Right lobe of liver (tissue), 6 donors: ENCODE measurements at regions not wholly inside any gene's neighbourhood (a gene's known extent, or its start where the extent isn't known, plus 50 kb on each side); places are given as distances from the start of the nearest gene placed in this dataset.
"Not testable (repeated sequence)": the region's sequence is repeated elsewhere in the genome, so short reads cannot be mapped to it uniquely, and the experiment has no call there.

Experiments used
- ATAC-seq, 4 donors: fragments of 200-7000 bp; cut with Tn5 transposase; one replicate each; pipeline ENCODE4 v1.9.1; 2020; ENCODE audit warnings: mild to moderate bottlenecking in 4 of 4, moderate library complexity in 4 of 4
- DNase-seq, 3 donors: peaks; one replicate each; pipeline ENCODE4 v3.0.0-alpha.2; 2020
- H3K27ac ChIP-seq, 3 donors: fragments of 200-600 bp; one replicate each; pipeline ENCODE4 v1.8.0; 2022
- H3K27me3 ChIP-seq, 2 donors: fragments of 200-600 bp; one replicate each; pipeline ENCODE4 v1.8.0; 2022
- H3K36me3 ChIP-seq, 4 donors: fragments of 200-600 bp; sonication (generic) in 1 of 4; one replicate each; pipeline versions ENCODE4 v1.5.1 to v1.8.0; 2017 to 2022; ENCODE audit warnings: control low read depth in 1 of 4
- H3K4me1 ChIP-seq, 4 donors: fragments of 200-600 bp; sonication (generic) in 1 of 4; one replicate each; pipeline versions ENCODE4 v1.5.1 to v1.8.0; 2017 to 2022; ENCODE audit warnings: control low read depth in 1 of 4
- H3K4me3 ChIP-seq, 3 donors: fragments of 200-600 bp; one replicate each; pipeline ENCODE4 v1.8.0; 2022
- H3K9me3 ChIP-seq, 4 donors: fragments of 200-600 bp; sonication (generic) in 1 of 4; one replicate each; pipeline versions ENCODE4 v1.5.1 to v1.8.0; 2017 to 2022; ENCODE audit warnings: control low read depth in 1 of 4
- POLR2A ChIP-seq: fragments of 450-650 bp; IDR thresholded peaks from one replicate; pipeline ENCODE4 v1.6.1; 2017; ENCODE audit warnings: antibody characterized with exemption, mild to moderate bottlenecking
- WGBS: methylation state at CpG from one replicate; pipeline ENCODE4 v1.1.6; 2018; ENCODE audit warnings: low coverage, low lambda C conversion rate; ENCODE audit not compliant: insufficient coverage; ENCODE audit errors: missing lambda C conversion rate; 5-methylcytosine and 5-hydroxymethylcytosine counted together
- intact Hi-C, 2 donors: fragments of 100-400 bp; cut with DNase I; formaldehyde crosslinking; loops; one replicate each; pipeline versions ENCODE4 v1.11.2 to v1.14.1; 2022
- TF ChIP-seq, protein P1 (sequence below), 4 donors: fragments of 200-600 bp in 3 of 4; fragments of 450-650 bp in 1 of 4; IDR thresholded peaks; one replicate each; pipeline versions ENCODE4 v1.5.1 to v1.8.0; 2016 to 2022; ENCODE audit warnings: antibody characterized with exemption in 4 of 4, mild to moderate bottlenecking in 2 of 4
- donor health status: DM: no; HTN: yes; CAD: no.
- donor health status: DM: no; HTN: no; CAD: no.
- donor health status: DM: no; HTN: no; CAD: no.
- donor health status: DM: no; HTN: yes; CAD: no.
- donor health status: DM: no; HTN: yes; CAD: no.

DNA sequence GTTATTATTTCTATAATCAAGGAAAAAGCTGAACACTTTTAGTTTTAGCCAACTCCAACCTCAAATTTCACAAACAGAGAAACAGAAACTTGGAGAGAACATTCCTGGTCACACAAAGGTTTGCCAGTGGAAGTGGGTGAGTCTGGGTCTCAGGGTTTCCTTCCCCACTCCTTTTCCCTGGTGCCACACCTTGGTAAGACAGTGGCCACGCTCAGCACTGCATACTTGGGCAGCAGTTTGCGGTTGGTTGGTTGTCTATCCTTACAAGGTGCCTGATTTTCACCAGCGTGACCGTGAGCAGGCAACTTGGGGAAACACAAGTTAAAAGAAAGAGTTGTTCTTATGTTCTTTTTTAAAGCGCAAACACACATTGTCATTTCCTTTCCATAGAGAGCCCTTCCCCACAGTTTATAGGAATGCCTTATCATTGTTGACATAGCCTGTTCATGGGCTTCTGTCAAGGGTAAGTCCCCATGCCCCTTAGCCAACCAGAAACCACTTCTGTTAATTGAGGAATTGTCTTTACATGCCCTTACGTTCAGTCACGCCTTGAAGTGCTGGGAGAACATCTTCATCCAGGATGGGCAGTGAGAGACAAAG is 82.2 kb downstream of the RIN2 start:
- no peak overlapping the region for H3K27ac ChIP-seq
- WGBS: 73% methylated on average over 7 of the region's 7 CpGs
- no peaks in the 10 kb centered on the region for H3K27me3 ChIP-seq
- DNase-seq (no peak), ATAC-seq (no peak)
- no peaks in the 10 kb centered on the region for H3K9me3 ChIP-seq
- no peaks in the 10 kb centered on the region for H3K36me3 ChIP-seq
- intact Hi-C loops: no loop called here
- no peak overlapping the region for H3K4me3 ChIP-seq
- no peaks in the 10 kb centered on the region for H3K4me1 ChIP-seq
- TF ChIP-seq POLR2A: no peak
- TF ChIP-seq, protein P1, sequence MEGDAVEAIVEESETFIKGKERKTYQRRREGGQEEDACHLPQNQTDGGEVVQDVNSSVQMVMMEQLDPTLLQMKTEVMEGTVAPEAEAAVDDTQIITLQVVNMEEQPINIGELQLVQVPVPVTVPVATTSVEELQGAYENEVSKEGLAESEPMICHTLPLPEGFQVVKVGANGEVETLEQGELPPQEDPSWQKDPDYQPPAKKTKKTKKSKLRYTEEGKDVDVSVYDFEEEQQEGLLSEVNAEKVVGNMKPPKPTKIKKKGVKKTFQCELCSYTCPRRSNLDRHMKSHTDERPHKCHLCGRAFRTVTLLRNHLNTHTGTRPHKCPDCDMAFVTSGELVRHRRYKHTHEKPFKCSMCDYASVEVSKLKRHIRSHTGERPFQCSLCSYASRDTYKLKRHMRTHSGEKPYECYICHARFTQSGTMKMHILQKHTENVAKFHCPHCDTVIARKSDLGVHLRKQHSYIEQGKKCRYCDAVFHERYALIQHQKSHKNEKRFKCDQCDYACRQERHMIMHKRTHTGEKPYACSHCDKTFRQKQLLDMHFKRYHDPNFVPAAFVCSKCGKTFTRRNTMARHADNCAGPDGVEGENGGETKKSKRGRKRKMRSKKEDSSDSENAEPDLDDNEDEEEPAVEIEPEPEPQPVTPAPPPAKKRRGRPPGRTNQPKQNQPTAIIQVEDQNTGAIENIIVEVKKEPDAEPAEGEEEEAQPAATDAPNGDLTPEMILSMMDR (IDR thresholded peaks at IDR 0.05): no peak

DNA sequence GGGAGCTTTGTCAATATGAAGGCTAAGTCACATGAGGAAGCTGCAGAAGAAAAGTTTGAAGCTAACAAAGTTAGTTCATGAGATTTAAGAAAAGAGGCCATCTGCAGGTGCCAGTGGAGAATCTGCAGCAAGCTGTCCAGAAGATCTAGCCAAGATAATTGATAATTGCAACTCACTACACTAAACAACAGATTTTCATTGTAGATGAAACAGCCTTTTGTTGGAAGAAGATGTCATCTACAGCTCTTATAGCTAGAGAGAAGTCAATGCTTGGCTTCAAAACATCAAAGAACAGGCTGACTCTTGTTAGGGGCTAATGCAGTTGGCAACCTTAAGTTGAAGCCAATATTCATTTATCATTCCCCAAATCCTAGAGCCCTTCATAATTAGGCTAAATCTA is 83.7 kb downstream of the RIN2 start:
- H3K27me3 ChIP-seq: no peaks in the 10 kb centered on the region
- H3K36me3 ChIP-seq: no peaks in the 10 kb centered on the region
- DNase-seq: no peak
- intact Hi-C loops: no loop called here
- H3K4me3 ChIP-seq: no peak overlapping the region
- H3K27ac ChIP-seq: no peak overlapping the region
- TF ChIP-seq, protein P1 (IDR thresholded peaks at IDR 0.05): no peak
- TF ChIP-seq POLR2A: no peak
- H3K9me3 ChIP-seq: no peaks in the 10 kb centered on the region
- H3K4me1 ChIP-seq: no peaks in the 10 kb centered on the region
- no peak for ATAC-seq

DNA sequence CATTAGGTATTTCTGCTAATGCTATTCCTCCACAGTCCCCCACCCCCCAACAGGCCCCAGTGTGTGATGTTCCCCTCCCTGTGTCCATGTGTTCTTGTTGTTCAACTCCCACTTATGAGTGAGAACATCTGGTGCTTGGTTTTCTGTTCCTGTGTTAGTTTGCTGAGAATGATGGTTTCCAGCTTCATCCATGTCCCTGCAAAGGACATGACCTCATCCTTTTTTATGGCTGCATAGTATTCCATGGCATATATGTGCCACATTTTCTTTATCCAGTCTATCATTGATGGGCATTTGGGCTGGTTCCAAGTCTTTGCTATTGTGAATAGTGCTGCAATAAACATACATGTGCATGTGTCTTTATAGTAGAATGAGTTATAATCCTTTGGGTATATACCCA is 86.8 kb downstream of the RIN2 start:
- ATAC-seq, H3K9me3 ChIP-seq, intact Hi-C loops: not testable (repeated sequence)

GRCh38 chr20:19847383-19847782 is 89.3 kb downstream of the RIN2 start:
- ATAC-seq (no peak), DNase-seq (no peak)
- Histone ChIP-seq H3K27ac (no peak overlapping the region), H3K4me1 (no peaks in the 10 kb centered on the region), H3K4me3 (no peak overlapping the region), H3K36me3 (no peaks in the 10 kb centered on the region), H3K9me3 (no peaks in the 10 kb centered on the region), H3K27me3 (no peaks in the 10 kb centered on the region)
- WGBS: 79% methylated on average over 3 of the region's 3 CpGs
- TF ChIP-seq POLR2A: no peak
- intact Hi-C loops: no loop called here

More for the DNA sequence above, 86.8 kb downstream of the RIN2 start:
- not testable (repeated sequence) for H3K36me3 ChIP-seq, H3K4me1 ChIP-seq, H3K27me3 ChIP-seq, H3K4me3 ChIP-seq, DNase-seq, H3K27ac ChIP-seq

GRCh38 chr20:19849341-19850197 is 91.5 kb downstream of the RIN2 start:
- intact Hi-C loops: no loop called here
- Histone ChIP-seq H3K4me3 (no peak overlapping the region), H3K4me1 (no peaks in the 10 kb centered on the region), H3K36me3 (no peaks in the 10 kb centered on the region), H3K27me3 (no peaks in the 10 kb centered on the region), H3K9me3 (no peaks in the 10 kb centered on the region), H3K27ac (peak overlapping the region in 2 of 3 donors; percentile 19 to 23)
- WGBS: 47% methylated on average over 14 of the region's 14 CpGs
- ATAC-seq: peak in 3 of 4 donors; percentile 11 to 43 (median 20)
- TF ChIP-seq, protein P1 (IDR thresholded peaks at IDR 0.05): no peak
- no peak for TF ChIP-seq POLR2A
- DNase-seq: no peak
